Progenitor cell of endocrine pancreas (in vitro differentiated cells): ENCODE measurements at regions not wholly inside any gene's neighbourhood (a gene's known extent, or its start where the extent isn't known, plus 50 kb on each side); places are given as distances from the start of the nearest gene placed in this dataset.

ENCODE experiments used
- DNase-seq: peaks from one replicate; pipeline ENCODE4 v3.0.0; 2021; ENCODE audit warnings: low spot score; ENCODE audit not compliant: unreplicated experiment
- H3K27ac Mint-ChIP-seq: 2 replicates; pipeline ENCODE4 v1.8.0; 2021; ENCODE audit warnings: mild to moderate bottlenecking, moderate library complexity, mixed read lengths
- H3K27me3 Mint-ChIP-seq: 2 replicates; pipeline ENCODE4 v1.8.0; 2021; ENCODE audit warnings: mixed read lengths
- H3K36me3 Mint-ChIP-seq: 2 replicates; pipeline ENCODE4 v1.8.0; 2022; ENCODE audit warnings: mixed read lengths; ENCODE audit not compliant: insufficient read depth
- H3K4me1 Mint-ChIP-seq: 2 replicates; pipeline ENCODE4 v1.8.0; 2021; ENCODE audit warnings: low read depth, mixed read lengths
- H3K4me3 Mint-ChIP-seq: 2 replicates; pipeline ENCODE4 v1.8.0; 2021; ENCODE audit warnings: low read depth, mild to moderate bottlenecking, moderate library complexity, mixed read lengths
- H3K9me3 Mint-ChIP-seq: 2 replicates; pipeline ENCODE4 v1.8.0; 2021; ENCODE audit warnings: low read depth, mixed read lengths
- TF ChIP-seq, protein P1 (sequence below): fragments of 200-600 bp; sonication (generic); IDR thresholded peaks from one replicate; pipeline ENCODE4 v1.5.0; 2021; ENCODE audit warnings: antibody characterized with exemption, mild to moderate bottlenecking; ENCODE audit not compliant: unreplicated experiment

DNA sequence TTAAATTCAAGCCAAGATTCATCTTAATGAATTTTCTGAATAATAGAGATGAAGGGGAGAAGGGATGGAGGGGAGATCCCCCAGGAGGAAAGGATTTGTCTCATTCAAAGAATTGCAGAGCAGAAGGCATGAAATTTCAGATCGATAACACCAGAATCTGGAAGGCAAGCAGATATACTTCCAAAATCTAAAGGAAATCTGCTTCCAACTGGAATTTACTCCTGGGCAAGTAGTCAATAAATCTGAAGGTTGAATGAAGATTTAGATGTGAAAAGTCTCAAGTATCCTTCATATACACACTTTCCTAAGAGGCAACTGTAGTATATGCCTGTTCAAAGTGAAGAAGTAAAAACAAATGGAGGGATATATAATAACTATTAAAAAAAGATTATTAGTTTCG, 1190.8 kb upstream of the CELF4 start:
- no peak overlapping the region for H3K27ac Mint-ChIP-seq
- no peak for DNase-seq
- H3K9me3 Mint-ChIP-seq: no peaks in the 10 kb centered on the region
- peaks cover 3% of the 10 kb centered on the region for H3K27me3 Mint-ChIP-seq
- TF ChIP-seq, protein P1, sequence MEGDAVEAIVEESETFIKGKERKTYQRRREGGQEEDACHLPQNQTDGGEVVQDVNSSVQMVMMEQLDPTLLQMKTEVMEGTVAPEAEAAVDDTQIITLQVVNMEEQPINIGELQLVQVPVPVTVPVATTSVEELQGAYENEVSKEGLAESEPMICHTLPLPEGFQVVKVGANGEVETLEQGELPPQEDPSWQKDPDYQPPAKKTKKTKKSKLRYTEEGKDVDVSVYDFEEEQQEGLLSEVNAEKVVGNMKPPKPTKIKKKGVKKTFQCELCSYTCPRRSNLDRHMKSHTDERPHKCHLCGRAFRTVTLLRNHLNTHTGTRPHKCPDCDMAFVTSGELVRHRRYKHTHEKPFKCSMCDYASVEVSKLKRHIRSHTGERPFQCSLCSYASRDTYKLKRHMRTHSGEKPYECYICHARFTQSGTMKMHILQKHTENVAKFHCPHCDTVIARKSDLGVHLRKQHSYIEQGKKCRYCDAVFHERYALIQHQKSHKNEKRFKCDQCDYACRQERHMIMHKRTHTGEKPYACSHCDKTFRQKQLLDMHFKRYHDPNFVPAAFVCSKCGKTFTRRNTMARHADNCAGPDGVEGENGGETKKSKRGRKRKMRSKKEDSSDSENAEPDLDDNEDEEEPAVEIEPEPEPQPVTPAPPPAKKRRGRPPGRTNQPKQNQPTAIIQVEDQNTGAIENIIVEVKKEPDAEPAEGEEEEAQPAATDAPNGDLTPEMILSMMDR: no peak
- H3K36me3 Mint-ChIP-seq: no peaks in the 10 kb centered on the region
- no peak overlapping the region for H3K4me3 Mint-ChIP-seq
- peaks cover 2% of the 10 kb centered on the region for H3K4me1 Mint-ChIP-seq

DNA sequence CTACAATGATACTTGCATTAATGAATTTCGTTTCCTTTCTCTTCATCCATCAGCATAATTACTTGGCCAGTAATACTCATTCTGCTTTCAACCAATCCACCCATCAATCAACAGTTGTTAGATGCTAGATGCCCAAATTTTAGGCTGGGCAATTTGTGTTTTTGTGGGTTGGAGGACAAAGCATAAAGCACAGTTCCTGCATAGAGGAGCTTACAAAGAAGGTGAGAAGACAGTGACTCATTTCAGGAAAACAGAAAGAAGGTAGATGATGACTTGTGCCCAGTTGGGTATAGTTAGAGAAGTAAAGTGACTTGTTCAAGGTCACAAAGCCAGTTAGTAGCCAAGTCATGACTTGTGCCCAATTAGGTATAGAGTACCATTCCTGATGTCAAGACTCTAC, 1186.8 kb upstream of the CELF4 start:
- Mint-ChIP-seq H3K4me3 (no peak overlapping the region), H3K36me3 (no peaks in the 10 kb centered on the region), H3K4me1 (peaks cover 2% of the 10 kb centered on the region), H3K27me3 (peaks cover 3% of the 10 kb centered on the region), H3K9me3 (no peaks in the 10 kb centered on the region), H3K27ac (no peak overlapping the region)
- DNase-seq: no peak
- TF ChIP-seq, protein P1: no peak

DNA sequence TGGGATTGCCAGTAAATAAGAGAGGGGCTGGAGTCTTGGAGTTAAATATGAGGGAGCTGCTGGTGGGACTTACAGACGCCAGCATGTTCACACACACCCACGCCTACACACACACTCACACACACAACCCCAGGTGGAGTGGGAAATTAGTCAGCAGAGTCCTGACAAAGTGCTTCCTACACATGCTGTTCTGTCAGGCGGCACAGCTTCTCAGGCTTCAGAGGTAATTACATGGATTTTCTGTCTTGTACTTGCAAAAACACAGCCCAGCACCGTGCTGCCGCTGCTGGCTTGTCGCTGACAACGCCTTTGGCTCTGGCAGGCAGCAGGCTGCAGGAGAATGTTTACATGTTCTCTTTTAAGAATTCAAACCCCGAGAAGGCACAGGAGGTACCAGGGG, 1186.3 kb upstream of the CELF4 start:
- Mint-ChIP-seq H3K36me3 (no peaks in the 10 kb centered on the region), H3K4me3 (no peak overlapping the region), H3K27me3 (peaks cover 3% of the 10 kb centered on the region), H3K27ac (no peak overlapping the region), H3K4me1 (peaks cover 2% of the 10 kb centered on the region), H3K9me3 (no peaks in the 10 kb centered on the region)
- no peak for DNase-seq
- TF ChIP-seq, protein P1: no peak

DNA sequence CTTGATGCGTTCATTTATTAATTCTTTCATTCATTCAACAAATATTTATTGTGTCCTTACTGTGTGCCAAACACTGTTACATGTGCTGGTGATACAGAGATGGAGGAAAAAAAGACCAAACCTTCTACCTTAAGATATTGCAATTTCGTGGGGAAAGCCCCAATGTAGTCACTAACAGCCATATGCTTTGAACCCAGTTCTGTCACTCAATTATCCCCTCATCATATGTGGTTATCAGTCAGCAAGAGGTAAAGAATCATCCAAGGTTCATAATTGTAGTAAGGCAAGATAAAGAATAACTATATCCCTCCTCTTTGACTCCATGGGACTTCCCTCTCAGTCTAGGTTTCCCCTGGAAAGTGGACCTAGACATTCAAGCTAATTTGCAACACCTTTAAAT, 1185.6 kb upstream of the CELF4 start:
- no peak overlapping the region for H3K4me3 Mint-ChIP-seq
- H3K9me3 Mint-ChIP-seq: no peaks in the 10 kb centered on the region
- DNase-seq: no peak
- TF ChIP-seq, protein P1: no peak
- H3K4me1 Mint-ChIP-seq: peaks cover 2% of the 10 kb centered on the region
- no peaks in the 10 kb centered on the region for H3K36me3 Mint-ChIP-seq
- peaks cover under 1% of the 10 kb centered on the region for H3K27me3 Mint-ChIP-seq
- H3K27ac Mint-ChIP-seq: no peak overlapping the region

DNA sequence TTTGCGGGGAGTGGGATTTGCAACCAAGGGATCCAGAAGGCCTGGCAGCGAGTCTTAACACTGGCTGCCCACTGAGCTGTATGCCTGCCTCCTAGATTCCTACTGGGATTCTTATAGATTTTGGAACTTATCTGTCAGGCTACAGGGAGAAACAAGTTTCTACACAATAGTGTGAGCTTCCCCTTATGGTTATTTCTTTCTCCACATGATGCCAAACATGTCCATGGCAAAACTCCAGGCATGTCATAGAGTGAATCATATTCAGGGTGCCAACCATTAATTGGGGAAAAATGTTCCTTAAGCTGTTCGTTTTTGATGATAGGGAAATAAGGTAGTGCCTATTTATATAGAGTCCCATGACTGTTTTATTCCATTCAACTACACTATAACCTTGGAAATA, 1185.2 kb upstream of the CELF4 start:
- Mint-ChIP-seq H3K27ac (no peak overlapping the region), H3K4me1 (peaks cover 2% of the 10 kb centered on the region), H3K9me3 (no peaks in the 10 kb centered on the region), H3K36me3 (no peaks in the 10 kb centered on the region), H3K27me3 (no peaks in the 10 kb centered on the region), H3K4me3 (no peak overlapping the region)
- TF ChIP-seq, protein P1: no peak
- DNase-seq: no peak
